VCaP (cell line): ENCODE measurements at regions not wholly inside any gene's neighbourhood (a gene's known extent, or its start where the extent isn't known, plus 50 kb on each side); places are given as distances from the start of the nearest gene placed in this dataset.

Experiments
- H3K27ac ChIP-seq: fragments of 450-650 bp; 2 replicates; pipeline ENCODE4 v1.5.1; 2017
- CTCF ChIP-seq: fragments of 450-650 bp; conservative IDR thresholded peaks from 2 replicates; pipeline ENCODE4 v1.5.1; 2017; ENCODE audit warnings: mild to moderate bottlenecking, moderate library complexity

GRCh38 chr1:187714470-187714869 is 885.7 kb downstream of the PLA2G4A start:
- no peak overlapping the region for H3K27ac ChIP-seq

GRCh38 chr1:187715483-187715882 is 886.7 kb downstream of the PLA2G4A start:
- TF ChIP-seq CTCF = no peak
- no peak overlapping the region for H3K27ac ChIP-seq

More at GRCh38 chr1:187714470-187714869, 885.7 kb downstream of the PLA2G4A start:
- TF ChIP-seq CTCF = no peak

DNA sequence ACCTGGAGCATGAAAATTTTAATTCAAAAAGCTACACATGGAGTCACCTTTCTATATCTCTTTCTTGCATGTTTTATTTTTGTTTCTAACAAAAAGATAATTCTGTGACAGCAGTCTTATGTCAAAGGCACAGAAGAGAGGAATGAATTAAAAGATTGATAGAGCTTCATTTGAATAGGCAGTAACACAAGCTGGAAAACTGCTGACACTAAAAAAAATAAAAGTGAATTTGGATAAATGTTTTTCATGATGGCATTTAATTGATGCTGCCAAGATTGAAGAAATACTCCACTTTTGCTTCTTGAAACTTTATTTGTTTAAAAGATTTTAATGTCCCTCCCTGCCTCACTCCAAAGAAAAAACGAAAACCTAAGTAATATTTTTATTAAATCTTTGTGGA is 887.4 kb downstream of the PLA2G4A start:
- no peak for TF ChIP-seq CTCF
- H3K27ac ChIP-seq = no peak overlapping the region

DNA sequence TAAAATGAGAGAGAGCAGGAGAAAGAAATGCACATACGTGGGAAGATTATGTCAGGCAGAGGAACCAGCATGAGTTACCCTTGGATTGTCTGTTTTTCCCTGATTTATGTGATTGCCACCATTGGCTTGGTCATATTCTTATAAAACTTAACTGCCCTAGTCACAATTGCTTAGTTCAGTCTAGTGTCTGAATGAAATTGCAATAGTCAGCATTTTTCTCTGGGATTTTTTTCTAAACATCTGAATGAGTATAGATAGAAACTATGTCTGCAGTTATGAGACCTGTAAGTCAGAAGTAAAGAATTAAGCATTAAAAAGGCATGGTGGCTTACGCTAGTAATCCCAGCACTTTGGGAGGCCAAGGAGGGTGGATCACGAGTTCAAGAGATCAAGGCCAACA is 889.8 kb downstream of the PLA2G4A start:
- TF ChIP-seq CTCF = no peak
- no peak overlapping the region for H3K27ac ChIP-seq

DNA sequence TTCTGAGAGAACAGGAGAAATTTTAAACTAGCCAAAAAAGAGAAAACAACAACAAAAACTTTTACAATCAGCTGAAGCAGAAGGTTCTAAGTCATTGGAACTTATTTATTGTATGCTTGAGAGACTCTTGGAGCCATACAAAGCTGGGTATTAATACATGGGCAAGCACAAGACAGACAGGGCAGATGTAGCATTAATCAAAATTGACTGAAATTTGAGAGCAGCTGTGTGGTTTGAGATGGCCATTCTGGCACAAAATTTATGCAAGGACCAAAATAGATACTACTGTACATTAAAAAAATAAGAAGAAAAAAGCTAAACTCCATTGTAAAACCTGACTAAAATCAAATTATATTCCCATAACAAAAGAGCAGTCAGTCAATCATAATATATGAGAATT is 892.5 kb downstream of the PLA2G4A start:
- no peak overlapping the region for H3K27ac ChIP-seq
- TF ChIP-seq CTCF = no peak

DNA sequence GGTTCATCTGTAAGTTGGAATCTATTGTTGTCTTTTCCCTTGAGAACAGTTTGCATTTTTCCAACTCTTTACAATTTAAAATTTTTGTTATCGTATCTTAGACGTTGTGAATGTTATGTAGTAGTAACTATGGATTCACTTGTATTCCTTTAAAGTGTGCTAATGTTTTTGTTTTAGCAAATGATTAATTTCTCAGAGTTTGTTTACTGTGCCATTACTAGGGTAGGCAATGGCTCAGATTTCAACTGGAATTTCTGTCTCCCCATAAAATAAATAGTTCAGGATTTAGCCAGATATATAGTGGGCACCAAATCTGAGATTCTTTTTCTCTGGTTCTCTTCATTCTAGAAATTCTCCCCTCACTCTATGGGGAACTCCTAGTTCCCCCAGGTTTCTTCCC is 896.5 kb downstream of the PLA2G4A start:
- H3K27ac ChIP-seq = no peak overlapping the region
- no peak for TF ChIP-seq CTCF

GRCh38 chr1:187733232-187733631 is 904.5 kb downstream of the PLA2G4A start:
- no peak overlapping the region for H3K27ac ChIP-seq
- no peak for TF ChIP-seq CTCF

- H3K27ac ChIP-seq = no peak overlapping the region
- no peak for TF ChIP-seq CTCF
These were observed 905.7 kb downstream of the PLA2G4A start for GRCh38 chr1:187734427-187734826.
